Choroid plexus epithelial cell (primary cell): ENCODE measurements at regions not wholly inside any gene's neighbourhood (a gene's known extent, or its start where the extent isn't known, plus 50 kb on each side); places are given as distances from the start of the nearest gene placed in this dataset.
"Not testable (repeated sequence)": the region's sequence is repeated elsewhere in the genome, so short reads cannot be mapped to it uniquely, and the experiment has no call there.

ENCODE experiments used
- DNase-seq: peaks from one replicate; pipeline ENCODE4 v3.0.0-alpha.2; 2010; ENCODE audit warnings: low read depth
- H3K4me3 ChIP-seq: 2 replicates; pipeline ENCODE4 v1.5.1; 2011; ENCODE audit warnings: low read depth, mild to moderate bottlenecking, control low read depth, low read length, moderate library complexity
- TF ChIP-seq, protein P1 (sequence below): conservative IDR thresholded peaks from 2 replicates; pipeline ENCODE4 v1.5.1; 2011; ENCODE audit warnings: low read depth, mild to moderate bottlenecking, control low read depth, inconsistent platforms, low read length, moderate library complexity

DNA sequence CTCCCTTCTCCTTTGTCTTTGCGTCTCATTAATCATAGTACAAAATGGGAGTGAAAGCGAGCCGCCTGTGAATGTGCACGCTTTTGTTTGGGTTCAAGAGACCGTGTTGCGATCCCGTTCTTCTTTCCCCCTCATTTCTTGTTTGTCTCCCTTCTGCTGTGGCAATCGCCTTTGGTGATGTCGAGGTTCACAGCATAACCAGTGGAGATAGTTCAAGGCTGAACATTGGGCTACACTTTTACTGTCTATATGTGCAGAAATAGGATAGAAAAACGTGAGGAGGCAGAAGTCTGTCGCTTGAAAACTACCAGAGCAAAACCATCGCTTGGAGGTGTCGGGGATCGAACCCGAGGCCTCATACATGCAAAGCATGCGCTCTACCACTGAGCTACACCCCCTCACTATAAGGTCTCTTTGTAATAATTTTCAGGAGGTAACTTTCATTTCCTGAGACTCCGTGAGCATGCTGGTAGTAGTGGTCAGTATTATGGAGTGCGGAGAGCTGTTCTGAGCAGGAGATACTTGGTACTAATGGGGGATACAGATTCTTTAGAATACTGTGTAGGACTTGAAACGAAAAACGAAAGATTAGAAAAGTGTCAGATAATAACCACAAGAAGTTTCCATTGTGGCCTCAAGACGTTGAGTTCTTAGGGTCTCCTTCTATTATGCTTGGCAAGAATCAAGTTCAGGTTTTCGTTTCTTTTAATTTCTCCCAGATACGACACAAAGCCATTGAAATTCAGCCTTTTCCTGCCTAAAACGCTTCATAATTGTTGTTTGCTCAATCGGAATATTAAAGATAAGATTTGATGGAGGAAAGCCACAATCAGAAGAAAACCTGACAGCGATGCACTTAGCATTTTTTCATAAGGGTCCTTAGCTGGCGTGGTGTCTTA lies 106.6 kb downstream of the TRIM27 start:
- no peak overlapping the region for H3K4me3 ChIP-seq
- TF ChIP-seq, protein P1, sequence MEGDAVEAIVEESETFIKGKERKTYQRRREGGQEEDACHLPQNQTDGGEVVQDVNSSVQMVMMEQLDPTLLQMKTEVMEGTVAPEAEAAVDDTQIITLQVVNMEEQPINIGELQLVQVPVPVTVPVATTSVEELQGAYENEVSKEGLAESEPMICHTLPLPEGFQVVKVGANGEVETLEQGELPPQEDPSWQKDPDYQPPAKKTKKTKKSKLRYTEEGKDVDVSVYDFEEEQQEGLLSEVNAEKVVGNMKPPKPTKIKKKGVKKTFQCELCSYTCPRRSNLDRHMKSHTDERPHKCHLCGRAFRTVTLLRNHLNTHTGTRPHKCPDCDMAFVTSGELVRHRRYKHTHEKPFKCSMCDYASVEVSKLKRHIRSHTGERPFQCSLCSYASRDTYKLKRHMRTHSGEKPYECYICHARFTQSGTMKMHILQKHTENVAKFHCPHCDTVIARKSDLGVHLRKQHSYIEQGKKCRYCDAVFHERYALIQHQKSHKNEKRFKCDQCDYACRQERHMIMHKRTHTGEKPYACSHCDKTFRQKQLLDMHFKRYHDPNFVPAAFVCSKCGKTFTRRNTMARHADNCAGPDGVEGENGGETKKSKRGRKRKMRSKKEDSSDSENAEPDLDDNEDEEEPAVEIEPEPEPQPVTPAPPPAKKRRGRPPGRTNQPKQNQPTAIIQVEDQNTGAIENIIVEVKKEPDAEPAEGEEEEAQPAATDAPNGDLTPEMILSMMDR = no peak
- peak; percentile 76 for DNase-seq

DNA sequence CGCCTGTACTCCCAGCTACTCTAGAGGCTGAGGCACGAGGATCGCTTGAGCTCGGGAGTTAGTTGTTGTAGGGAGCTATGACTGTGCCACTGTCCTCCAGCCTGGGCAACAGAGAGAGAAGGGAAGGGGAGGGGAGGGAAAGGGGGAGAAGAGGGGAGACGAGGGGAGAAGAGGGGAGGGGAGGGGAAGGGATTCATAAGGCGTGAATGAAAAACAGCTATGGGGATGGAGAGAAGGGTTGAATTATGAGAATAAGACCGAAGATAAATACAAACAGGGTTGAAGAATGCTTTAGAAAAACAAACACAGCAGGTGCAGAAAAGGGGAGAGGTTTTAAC lies 106.0 kb downstream of the TRIM27 start:
- H3K4me3 ChIP-seq = no peak overlapping the region
- TF ChIP-seq, protein P1 = no peak
- no peak for DNase-seq

DNA sequence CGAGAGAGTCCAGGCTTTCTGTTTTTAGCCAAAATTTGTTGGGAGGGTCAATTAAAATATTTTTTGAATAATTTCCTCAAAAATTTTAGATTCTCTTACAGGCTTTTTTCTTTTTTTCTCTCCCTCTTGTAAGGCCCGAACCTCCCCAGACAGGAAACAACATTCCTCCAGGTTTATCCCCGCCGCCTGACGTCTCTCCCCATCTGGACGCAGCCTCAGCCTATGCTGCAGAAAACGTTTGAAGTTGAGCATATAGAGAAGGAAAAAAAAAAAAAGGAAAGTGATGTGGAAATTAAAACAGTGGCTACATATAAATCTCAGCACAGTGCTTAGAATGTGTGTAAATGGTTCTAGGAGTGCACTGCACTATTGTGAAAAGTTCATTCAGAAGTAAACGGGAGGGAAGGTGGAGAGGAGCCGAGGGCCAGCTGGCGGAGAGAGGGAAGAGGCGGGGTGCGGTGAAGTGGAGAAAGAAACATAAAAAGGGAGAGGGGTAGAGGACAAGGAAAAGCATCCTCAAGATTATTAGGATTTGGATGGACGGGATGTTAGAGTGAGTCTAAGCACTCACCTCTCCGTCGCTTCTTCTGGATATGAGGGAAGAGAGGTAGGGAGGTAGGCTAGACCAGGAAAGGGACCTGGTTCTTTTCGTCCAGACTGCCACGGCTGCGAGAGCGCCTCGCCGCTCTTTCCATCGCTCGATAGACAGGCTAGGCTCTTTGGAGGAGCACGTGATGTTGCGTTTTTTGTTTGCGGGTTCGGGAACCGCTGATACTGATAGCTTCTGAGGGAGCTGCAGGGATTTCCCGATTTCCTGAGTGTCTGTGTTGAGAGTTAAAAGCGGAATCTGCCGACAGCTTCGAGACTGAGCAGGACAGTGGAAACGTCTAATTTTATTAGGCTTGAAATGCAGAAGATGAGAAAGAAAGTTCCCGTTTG lies 98.7 kb downstream of the TRIM27 start:
- DNase-seq = no peak
- TF ChIP-seq, protein P1 = no peak
- H3K4me3 ChIP-seq = no peak overlapping the region

DNA sequence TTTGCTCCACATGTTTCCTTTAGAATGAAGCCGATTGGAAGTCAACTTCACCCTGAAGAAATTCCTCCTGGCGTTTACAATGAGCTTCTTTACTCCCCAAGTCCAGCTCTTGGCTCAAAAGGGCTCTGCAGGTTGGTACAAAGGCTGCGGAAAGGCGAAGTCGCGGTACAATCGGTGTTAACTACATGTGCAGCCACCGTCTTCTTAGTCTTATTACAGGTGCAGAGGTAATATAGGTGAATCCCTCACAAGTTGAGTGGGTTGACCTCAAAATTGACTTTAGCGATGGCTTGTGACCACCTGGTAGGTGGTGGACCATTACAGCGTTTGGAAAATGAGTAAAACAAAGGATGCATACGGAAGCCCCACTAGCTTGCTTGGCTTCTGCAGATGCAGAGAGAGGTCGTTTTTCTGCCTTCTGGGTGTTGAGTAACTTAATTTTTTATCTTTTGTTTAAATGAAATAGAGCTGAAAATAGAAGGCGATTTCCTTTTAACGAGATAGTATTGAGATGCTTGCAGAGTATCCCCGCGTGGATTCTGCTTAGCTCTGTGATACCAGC lies 98.0 kb downstream of the TRIM27 start:
- H3K4me3 ChIP-seq = no peak overlapping the region
- TF ChIP-seq, protein P1 = no peak
- no peak for DNase-seq

DNA sequence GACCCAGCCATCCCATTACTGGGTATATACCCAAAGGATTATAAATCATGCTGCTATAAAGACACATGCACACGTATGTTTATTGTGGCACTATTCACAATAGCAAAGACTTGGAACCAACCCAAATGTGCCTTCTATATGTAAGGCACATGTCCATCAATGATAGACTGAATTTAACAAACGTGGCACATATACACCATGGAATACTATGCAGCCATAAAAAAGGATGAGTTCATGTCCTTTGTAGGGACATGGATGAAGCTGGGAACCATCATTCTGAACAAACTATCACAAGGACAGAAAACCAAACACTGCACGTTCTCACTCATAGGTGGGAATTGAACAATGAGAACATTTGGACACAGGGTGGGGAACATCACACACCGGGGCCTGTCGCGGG lies 92.1 kb downstream of the TRIM27 start:
- not testable (repeated sequence) for H3K4me3 ChIP-seq, DNase-seq

DNA sequence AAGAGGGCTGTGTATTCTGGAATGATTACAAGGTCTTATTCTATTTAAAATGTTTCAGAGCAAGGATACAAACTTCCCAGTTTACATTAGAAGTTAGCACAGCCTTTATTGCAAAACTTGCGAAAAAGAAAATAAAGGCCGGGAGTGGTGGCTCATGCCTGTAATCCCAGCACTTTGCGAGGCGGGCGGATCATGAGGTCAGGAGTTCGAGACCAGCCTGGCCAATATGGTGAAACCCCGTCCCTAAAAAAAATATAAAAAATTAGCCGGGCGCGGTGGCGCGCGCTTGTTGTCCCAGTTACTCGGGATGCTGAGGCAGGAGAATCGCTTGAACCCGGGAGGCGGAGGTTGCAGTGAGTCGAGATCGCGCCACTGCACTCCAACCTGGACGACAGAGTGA lies 87.1 kb downstream of the TRIM27 start:
- not testable (repeated sequence) for H3K4me3 ChIP-seq, DNase-seq

DNA sequence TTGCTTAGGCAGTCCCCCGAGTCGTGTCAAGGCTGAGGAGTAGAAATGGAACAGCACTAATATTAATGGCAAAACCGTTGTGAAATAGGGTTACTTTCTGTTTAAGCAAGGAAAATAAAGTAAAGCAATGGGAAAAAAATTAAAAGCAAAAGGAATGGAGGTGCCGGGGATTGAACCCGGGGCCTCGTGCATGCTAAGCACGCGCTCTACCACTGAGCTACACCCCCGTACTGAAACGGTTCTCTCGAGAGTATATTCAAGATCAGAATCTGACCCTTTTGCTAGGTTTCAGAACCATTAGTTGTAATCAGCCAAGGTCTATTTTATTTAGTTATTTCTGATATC lies 85.5 kb downstream of the TRIM27 start:
- peak; percentile 81 for DNase-seq
- peak overlapping the region; percentile 80 for H3K4me3 ChIP-seq
- TF ChIP-seq, protein P1 = no peak
